Thyroid gland (tissue), 4 donors: ENCODE measurements at regions not wholly inside any gene's neighbourhood (a gene's known extent, or its start where the extent isn't known, plus 50 kb on each side); places are given as distances from the start of the nearest gene placed in this dataset.

Experiments
- POLR2A ChIP-seq, 2 donors: fragments of 450-650 bp; IDR thresholded peaks; one replicate each; pipeline ENCODE4 v1.6.1; 2017; ENCODE audit warnings: antibody characterized with exemption in 2 of 2, mild to moderate bottlenecking in 2 of 2, moderate library complexity in 1 of 2
- TF ChIP-seq, protein P1 (sequence below), 6 experiments: fragments of 200-600 bp in 3 of 6; fragments of 450-650 bp in 3 of 6; sonication (generic) in 3 of 6; IDR thresholded peaks; one replicate each; pipeline ENCODE4 v1.5.1; 2016 to 2019; ENCODE audit warnings: antibody characterized with exemption in 6 of 6, mild to moderate bottlenecking in 2 of 6, inconsistent platforms in 1 of 6, moderate library complexity in 1 of 6

- TF ChIP-seq POLR2A (IDR thresholded peaks at IDR 0.05), result no peak
- TF ChIP-seq, protein P1, sequence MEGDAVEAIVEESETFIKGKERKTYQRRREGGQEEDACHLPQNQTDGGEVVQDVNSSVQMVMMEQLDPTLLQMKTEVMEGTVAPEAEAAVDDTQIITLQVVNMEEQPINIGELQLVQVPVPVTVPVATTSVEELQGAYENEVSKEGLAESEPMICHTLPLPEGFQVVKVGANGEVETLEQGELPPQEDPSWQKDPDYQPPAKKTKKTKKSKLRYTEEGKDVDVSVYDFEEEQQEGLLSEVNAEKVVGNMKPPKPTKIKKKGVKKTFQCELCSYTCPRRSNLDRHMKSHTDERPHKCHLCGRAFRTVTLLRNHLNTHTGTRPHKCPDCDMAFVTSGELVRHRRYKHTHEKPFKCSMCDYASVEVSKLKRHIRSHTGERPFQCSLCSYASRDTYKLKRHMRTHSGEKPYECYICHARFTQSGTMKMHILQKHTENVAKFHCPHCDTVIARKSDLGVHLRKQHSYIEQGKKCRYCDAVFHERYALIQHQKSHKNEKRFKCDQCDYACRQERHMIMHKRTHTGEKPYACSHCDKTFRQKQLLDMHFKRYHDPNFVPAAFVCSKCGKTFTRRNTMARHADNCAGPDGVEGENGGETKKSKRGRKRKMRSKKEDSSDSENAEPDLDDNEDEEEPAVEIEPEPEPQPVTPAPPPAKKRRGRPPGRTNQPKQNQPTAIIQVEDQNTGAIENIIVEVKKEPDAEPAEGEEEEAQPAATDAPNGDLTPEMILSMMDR (IDR thresholded peaks at IDR 0.05), result no peak
Observed at GRCh38 chr6:139853302-139853992, 479.0 kb upstream of the CITED2 start.
